ENCODE measurements at regions not wholly inside any gene's neighbourhood (a gene's known extent, or its start where the extent isn't known, plus 50 kb on each side); places are given as distances from the start of the nearest gene placed in this dataset.

DNA sequence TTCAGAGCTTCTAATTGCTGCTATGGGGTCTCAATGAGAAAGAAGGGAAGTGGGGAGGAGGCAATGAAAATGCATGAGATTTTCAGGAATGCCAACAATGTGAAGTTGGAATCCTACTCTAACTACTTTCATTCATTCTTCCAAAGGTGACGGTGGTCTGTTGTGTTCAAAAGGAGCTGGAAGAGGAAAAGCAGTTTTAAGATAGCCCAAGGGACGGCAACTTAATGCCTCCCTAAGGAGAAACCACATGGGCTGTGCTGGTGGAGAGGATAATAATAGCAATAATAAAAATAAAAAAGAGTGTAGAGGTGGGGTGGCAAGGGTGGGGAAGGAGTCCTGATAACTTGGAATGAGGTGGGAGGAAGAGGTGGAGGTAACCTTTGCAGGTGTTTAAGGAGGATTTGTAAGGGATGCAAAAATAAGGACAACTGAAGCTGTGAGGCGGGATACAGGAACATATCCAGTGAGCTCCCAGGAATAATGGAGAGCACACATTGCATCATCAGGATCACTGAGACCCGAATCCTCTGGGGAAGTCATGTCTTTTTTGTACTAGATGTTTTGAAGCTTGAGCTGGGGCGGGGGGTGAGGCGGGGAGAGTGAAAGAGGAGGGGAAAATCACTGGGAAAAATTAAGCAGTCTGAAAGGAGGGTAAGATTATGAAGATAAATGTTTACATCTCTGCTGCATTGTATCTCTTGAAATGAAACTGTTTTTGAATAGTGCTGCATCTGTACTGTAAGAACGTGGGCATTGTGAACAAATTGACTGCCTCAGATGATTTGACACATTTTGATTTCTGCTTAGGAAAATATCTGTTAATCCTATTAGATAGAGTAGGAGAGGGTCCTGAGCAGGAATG lies 120.1 kb upstream of the TMEM161B start (continued):
- TF ChIP-seq SIN3A (conservative IDR thresholded peaks at IDR 0.05 in 1 of 2, IDR thresholded peaks at IDR 0.05 in 1 of 2; ENCODE audit: low read depth in 1 of 2, low read length in 2 of 2) (no peak), SIX5 (IDR thresholded peaks at IDR 0.05; ENCODE audit: low read depth, low read length) (no peak), SP1 (IDR thresholded peaks at IDR 0.05; ENCODE audit: low read depth, low read length) (peak; percentile 63; the same call in 1 of the 2 replicates), SRF (IDR thresholded peaks at IDR 0.05; ENCODE audit: low read depth, low read length) (no peak), EGR1 (IDR thresholded peaks at IDR 0.05; ENCODE audit: borderline replicate concordance, low read depth, low read length) (no peak), HDAC6 (IDR thresholded peaks at IDR 0.05; ENCODE audit: low read depth, low read length) (no peak), CTBP2 (IDR thresholded peaks at IDR 0.05; ENCODE audit: borderline replicate concordance, insufficient read depth, insufficient read length, low read length) (no peak), CEBPB (IDR thresholded peaks at IDR 0.05; ENCODE audit: low read depth, low read length) (peak; percentile 88), YY1 (IDR thresholded peaks at IDR 0.05; ENCODE audit: low read depth, low read length) (0 out of 2 replicates have a peak, but pooled peaks have one; percentile 6), CHD2 (IDR thresholded peaks at IDR 0.05; ENCODE audit: low read length) (no peak), POLR2A (IDR thresholded peaks at IDR 0.05; ENCODE audit: control extremely low read depth in 1 of 2, low read depth in 2 of 2, low read length in 2 of 2) (peak in 1 of 2 experiments; percentile 36; a peak in 2 of 3 replicates), SIRT6 (IDR thresholded peaks at IDR 0.05; ENCODE audit: low read length) (no peak), RFX5 (IDR thresholded peaks at IDR 0.05; ENCODE audit: borderline replicate concordance, low read depth, low read length) (no peak), EZH2 (IDR thresholded peaks at IDR 0.05; ENCODE audit: low read depth, low read length, severe bottlenecking) (no peak), CREB1 (IDR thresholded peaks at IDR 0.05) (no peak), RNF2 (IDR thresholded peaks at IDR 0.05; ENCODE audit: borderline replicate concordance, low read depth, low read length, missing control alignments, poor library complexity, severe bottlenecking) (no peak), RXRA (IDR thresholded peaks at IDR 0.05; ENCODE audit: insufficient read depth, low read depth, low read length) (no peak), FOSL1 (IDR thresholded peaks at IDR 0.05; ENCODE audit: insufficient read depth, low read depth, low read length) (no peak), RBBP5 (IDR thresholded peaks at IDR 0.05; ENCODE audit: borderline replicate concordance, low read depth, low read length) (peak; percentile 63; the same call in 1 of the 2 replicates), ATF3 (IDR thresholded peaks at IDR 0.05; ENCODE audit: insufficient read depth, low read depth, low read length) (0 out of 2 replicates have a peak, but pooled peaks have one; percentile 14)
- TF ChIP-seq, protein P1, sequence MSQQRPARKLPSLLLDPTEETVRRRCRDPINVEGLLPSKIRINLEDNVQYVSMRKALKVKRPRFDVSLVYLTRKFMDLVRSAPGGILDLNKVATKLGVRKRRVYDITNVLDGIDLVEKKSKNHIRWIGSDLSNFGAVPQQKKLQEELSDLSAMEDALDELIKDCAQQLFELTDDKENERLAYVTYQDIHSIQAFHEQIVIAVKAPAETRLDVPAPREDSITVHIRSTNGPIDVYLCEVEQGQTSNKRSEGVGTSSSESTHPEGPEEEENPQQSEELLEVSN (IDR thresholded peaks at IDR 0.05), result no peak
- TF ChIP-seq, protein P2, sequence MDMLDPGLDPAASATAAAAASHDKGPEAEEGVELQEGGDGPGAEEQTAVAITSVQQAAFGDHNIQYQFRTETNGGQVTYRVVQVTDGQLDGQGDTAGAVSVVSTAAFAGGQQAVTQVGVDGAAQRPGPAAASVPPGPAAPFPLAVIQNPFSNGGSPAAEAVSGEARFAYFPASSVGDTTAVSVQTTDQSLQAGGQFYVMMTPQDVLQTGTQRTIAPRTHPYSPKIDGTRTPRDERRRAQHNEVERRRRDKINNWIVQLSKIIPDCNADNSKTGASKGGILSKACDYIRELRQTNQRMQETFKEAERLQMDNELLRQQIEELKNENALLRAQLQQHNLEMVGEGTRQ (IDR thresholded peaks at IDR 0.05; ENCODE audit: low read length), result no peak
